ENCODE measurements at regions not wholly inside any gene's neighbourhood (a gene's known extent, or its start where the extent isn't known, plus 50 kb on each side); places are given as distances from the start of the nearest gene placed in this dataset.
"Not testable (repeated sequence)": the region's sequence is repeated elsewhere in the genome, so short reads cannot be mapped to it uniquely, and the experiment has no call there.

DNA sequence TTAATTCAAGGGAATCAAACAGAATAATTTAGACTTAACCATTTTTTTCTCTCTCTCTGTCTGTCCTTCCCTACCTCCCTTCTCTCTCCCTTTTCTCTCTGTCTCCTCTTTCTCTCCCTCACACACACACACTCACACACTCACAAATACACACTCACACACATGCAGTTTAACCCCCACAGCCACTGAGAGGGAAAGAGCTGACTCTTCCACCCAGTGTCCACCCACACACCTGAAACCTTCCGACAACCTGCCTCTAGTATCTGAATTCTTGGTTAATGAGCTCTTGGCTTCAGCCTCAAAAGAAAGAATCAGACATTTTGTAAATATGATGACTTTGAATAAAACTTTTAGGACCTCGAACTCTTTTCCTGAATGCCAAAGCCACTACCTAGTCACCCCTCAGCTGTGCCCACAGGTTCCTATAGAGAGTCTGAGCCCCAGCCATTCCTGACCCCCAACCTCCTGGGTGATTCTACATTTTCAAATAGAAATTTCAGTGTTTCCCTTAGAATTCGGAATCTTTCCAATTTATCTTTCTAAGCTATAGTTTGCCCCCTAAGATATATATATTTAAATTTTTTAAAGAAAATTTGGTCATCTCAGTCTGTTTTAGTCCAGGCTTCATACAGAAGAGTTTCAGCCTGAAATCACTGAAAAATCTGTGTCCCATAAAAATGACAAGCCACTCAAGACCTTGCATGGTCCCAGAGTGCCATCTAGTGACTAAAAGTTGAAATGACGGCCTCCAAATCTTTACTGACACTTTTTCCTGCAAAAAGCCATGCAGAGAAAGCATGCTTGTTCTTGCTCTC is 202.8 kb downstream of the IPMK start:
- no peaks in the 10 kb centered on the region for H3K27me3 ChIP-seq
- WGBS, 2 donors, result 31 to 54% methylated on average over 4 of the region's 4 CpGs
- TF ChIP-seq POLR2A (IDR thresholded peaks at IDR 0.05) (no peak), POLR2AphosphoS5 (IDR thresholded peaks at IDR 0.05) (no peak)
- TF ChIP-seq, protein P1, sequence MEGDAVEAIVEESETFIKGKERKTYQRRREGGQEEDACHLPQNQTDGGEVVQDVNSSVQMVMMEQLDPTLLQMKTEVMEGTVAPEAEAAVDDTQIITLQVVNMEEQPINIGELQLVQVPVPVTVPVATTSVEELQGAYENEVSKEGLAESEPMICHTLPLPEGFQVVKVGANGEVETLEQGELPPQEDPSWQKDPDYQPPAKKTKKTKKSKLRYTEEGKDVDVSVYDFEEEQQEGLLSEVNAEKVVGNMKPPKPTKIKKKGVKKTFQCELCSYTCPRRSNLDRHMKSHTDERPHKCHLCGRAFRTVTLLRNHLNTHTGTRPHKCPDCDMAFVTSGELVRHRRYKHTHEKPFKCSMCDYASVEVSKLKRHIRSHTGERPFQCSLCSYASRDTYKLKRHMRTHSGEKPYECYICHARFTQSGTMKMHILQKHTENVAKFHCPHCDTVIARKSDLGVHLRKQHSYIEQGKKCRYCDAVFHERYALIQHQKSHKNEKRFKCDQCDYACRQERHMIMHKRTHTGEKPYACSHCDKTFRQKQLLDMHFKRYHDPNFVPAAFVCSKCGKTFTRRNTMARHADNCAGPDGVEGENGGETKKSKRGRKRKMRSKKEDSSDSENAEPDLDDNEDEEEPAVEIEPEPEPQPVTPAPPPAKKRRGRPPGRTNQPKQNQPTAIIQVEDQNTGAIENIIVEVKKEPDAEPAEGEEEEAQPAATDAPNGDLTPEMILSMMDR (IDR thresholded peaks at IDR 0.05), result peak in 2 of 4 experiments; percentile 26 to 51
- no peaks in the 10 kb centered on the region for H3K4me1 ChIP-seq
- H3K27ac ChIP-seq, result no peak overlapping the region
- intact Hi-C loops (cut with DNase I), result loop anchor here (10.0 kb wide), 1 partner anchor 730 kb away; no protein-coding TSS in a partner anchor
- no peaks in the 10 kb centered on the region for H3K9me3 ChIP-seq
- H3K4me3 ChIP-seq, result no peak overlapping the region
- no peaks in the 10 kb centered on the region for H3K36me3 ChIP-seq
- no peak for DNase-seq

DNA sequence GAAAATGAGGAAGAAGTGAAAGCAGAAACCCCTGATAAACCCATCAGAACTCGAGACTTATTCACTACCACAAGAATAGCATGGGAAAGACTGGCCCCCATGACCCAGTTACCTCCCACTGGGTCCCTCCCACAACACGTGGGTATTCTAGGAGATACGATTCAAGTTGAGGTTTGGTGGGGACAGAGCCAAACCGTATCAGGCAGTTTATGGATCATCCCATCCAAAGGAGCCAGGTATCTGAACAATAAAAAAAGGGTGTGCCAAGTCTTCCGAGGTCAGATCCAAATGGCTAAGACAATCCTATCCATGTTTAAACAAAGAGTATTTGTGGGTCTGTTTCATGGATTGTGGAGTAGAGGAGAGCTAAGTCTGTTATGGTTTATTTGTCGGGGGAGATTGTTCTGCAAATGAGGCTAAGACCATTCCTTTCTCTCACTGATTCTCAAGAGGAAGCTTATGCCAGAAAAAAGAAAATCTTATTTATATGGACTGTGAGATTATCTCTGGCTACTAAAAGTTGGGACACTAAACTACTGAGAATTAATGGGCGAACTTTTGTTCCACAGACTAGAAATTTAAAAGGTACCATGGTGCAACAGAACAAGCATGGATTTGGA is 203.7 kb downstream of the IPMK start:
- Histone ChIP-seq H3K27ac (no peak overlapping the region), H3K4me1 (no peaks in the 10 kb centered on the region), H3K4me3 (no peak overlapping the region), H3K27me3 (no peaks in the 10 kb centered on the region), H3K36me3 (no peaks in the 10 kb centered on the region), H3K9me3 (no peaks in the 10 kb centered on the region)
- intact Hi-C loops (cut with DNase I), result loop anchor here (10.0 kb wide), 1 partner anchor 729 kb away; no protein-coding TSS in a partner anchor
- no peak for DNase-seq
- no peak for TF ChIP-seq POLR2A (IDR thresholded peaks at IDR 0.05)
- TF ChIP-seq, protein P1 (IDR thresholded peaks at IDR 0.05), result no peak
- TF ChIP-seq EP300 (IDR thresholded peaks at IDR 0.05), result no peak
- no peak for TF ChIP-seq POLR2AphosphoS5 (IDR thresholded peaks at IDR 0.05)
- WGBS, 2 donors, result 11 to 40% methylated on average over 7 of the region's 7 CpGs

DNA sequence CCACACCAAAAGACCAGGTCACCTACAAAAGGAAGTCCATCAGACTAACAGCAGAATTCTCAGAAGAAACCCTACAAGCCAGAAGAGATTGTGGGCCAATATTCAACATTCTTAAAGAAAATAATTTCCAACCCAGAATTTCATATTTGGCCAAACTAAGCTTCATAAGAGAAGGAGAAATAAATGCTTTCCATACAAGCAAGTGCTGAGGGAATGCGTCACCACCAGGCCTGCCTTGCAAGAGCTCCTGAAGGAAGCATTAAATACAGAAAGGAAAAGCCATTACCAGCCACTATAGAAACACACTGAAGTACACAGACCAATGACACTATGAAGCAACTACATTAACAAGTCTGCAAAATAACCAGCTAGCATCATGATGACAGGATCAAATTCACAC is 209.0 kb downstream of the IPMK start:
- H3K4me3 ChIP-seq; H3K36me3 ChIP-seq; H3K9me3 ChIP-seq; H3K4me1 ChIP-seq; H3K27me3 ChIP-seq; DNase-seq; H3K27ac ChIP-seq; intact Hi-C loops (cut with DNase I): not testable (repeated sequence)
- WGBS, 2 donors, result 95 to 98% methylated on average over 1 of the region's 1 CpG

DNA sequence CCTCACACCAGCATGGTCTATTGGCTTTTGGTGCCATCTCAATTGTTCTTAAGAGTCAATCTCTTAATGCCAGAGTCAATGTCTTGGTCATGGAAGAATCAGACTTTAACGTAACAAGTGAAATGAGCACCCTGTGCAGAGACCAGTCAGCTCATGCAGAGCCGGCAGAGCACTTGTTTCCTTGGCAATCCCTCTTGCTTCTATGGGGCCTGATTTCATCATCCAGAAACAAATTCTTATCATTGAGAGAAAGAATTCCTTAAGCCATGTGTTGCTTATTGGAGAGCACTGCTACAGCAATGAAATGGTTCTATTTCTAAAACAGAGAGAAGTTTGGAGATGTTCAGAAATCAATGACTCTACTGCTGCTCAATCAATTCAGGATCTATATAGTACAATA is 212.8 kb downstream of the IPMK start:
- Histone ChIP-seq H3K27ac (no peak overlapping the region), H3K9me3 (no peaks in the 10 kb centered on the region), H3K36me3 (no peaks in the 10 kb centered on the region), H3K4me3 (no peak overlapping the region), H3K4me1 (no peaks in the 10 kb centered on the region), H3K27me3 (no peaks in the 10 kb centered on the region)
- 92 to 99% methylated on average over 2 of the region's 2 CpGs for WGBS, 2 donors
- intact Hi-C loops (cut with DNase I), result no loop called here
- no peak for DNase-seq
- no peak for TF ChIP-seq POLR2AphosphoS5 (IDR thresholded peaks at IDR 0.05)
- TF ChIP-seq POLR2A (IDR thresholded peaks at IDR 0.05), result no peak
- TF ChIP-seq, protein P1 (IDR thresholded peaks at IDR 0.05), result no peak
- TF ChIP-seq EP300 (IDR thresholded peaks at IDR 0.05), result no peak

DNA sequence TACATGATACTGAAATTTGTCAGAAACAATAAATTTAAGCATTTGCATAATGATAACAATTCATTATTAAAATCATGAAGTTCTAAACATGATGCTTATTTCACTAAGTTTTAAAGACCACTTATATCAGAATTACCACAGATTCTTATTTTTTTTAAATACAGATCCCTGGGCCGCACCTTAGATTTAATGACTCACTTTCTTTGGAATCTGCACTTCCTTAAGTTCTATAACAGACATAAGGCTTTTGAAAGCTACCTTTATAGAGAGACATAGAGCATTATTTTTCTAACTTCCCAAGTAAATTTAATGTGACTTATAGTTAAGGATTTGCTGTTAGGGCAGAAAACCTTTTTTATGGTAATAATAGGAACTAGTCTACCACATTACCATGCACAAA is 214.9 kb downstream of the IPMK start:
- no peak for DNase-seq
- 50 to 78% methylated on average over 1 of the region's 1 CpG for WGBS, 2 donors
- Histone ChIP-seq H3K27ac (no peak overlapping the region), H3K27me3 (no peaks in the 10 kb centered on the region), H3K36me3 (no peaks in the 10 kb centered on the region), H3K9me3 (no peaks in the 10 kb centered on the region), H3K4me1 (no peaks in the 10 kb centered on the region), H3K4me3 (no peak overlapping the region)
- intact Hi-C loops (cut with DNase I), result no loop called here
- TF ChIP-seq POLR2AphosphoS5 (IDR thresholded peaks at IDR 0.05) (no peak), EP300 (IDR thresholded peaks at IDR 0.05) (no peak), POLR2A (IDR thresholded peaks at IDR 0.05) (no peak)
- TF ChIP-seq, protein P1 (IDR thresholded peaks at IDR 0.05), result no peak

Data from sigmoid colon (tissue), 6 donors.